Panc1 (cell line): ENCODE measurements at regions not wholly inside any gene's neighbourhood (a gene's known extent, or its start where the extent isn't known, plus 50 kb on each side); places are given as distances from the start of the nearest gene placed in this dataset.

ENCODE experiments used
- POLR2AphosphoS5 ChIP-seq: IDR thresholded peaks from 2 replicates; pipeline ENCODE4 v1.6.1; 2012; ENCODE audit warnings: mild to moderate bottlenecking, low read depth, low read length, moderate library complexity
- TF ChIP-seq, protein P1 (sequence below): fragments of 450-650 bp; IDR thresholded peaks from 2 replicates; pipeline ENCODE4 v1.5.1; 2017; ENCODE audit warnings: mild to moderate bottlenecking
- TF ChIP-seq, protein P2 (sequence below), 2 experiments: IDR thresholded peaks; 2 replicates each; pipeline ENCODE4 v1.6.1; 2011 to 2012; ENCODE audit warnings: low read depth in 2 of 2, control low read depth in 1 of 2, low read length in 1 of 2, mild to moderate bottlenecking in 1 of 2, moderate library complexity in 1 of 2; ENCODE audit not compliant: insufficient read depth in 1 of 2

DNA sequence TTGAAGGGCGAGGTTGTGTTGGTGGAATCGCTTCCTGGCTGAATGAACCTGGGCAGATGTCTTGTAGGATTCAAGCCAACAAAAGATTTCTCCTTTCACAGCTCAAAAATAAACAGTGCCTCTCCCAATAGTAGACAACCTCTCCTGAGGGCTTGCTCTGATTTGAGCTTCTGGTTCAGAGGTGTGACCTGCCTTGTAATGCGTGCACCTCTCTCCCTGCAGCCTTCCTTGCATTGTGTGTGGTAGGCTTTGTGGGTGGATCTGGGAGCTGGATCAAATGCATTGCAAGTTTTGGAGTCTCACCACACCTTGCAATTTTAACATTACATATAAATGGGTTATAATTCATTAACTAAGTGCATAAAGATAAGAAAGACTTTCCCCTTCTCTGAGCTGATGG, 96.9 kb upstream of the PTCH1 start:
- TF ChIP-seq, protein P1, sequence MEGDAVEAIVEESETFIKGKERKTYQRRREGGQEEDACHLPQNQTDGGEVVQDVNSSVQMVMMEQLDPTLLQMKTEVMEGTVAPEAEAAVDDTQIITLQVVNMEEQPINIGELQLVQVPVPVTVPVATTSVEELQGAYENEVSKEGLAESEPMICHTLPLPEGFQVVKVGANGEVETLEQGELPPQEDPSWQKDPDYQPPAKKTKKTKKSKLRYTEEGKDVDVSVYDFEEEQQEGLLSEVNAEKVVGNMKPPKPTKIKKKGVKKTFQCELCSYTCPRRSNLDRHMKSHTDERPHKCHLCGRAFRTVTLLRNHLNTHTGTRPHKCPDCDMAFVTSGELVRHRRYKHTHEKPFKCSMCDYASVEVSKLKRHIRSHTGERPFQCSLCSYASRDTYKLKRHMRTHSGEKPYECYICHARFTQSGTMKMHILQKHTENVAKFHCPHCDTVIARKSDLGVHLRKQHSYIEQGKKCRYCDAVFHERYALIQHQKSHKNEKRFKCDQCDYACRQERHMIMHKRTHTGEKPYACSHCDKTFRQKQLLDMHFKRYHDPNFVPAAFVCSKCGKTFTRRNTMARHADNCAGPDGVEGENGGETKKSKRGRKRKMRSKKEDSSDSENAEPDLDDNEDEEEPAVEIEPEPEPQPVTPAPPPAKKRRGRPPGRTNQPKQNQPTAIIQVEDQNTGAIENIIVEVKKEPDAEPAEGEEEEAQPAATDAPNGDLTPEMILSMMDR = no peak
- TF ChIP-seq, protein P2, sequence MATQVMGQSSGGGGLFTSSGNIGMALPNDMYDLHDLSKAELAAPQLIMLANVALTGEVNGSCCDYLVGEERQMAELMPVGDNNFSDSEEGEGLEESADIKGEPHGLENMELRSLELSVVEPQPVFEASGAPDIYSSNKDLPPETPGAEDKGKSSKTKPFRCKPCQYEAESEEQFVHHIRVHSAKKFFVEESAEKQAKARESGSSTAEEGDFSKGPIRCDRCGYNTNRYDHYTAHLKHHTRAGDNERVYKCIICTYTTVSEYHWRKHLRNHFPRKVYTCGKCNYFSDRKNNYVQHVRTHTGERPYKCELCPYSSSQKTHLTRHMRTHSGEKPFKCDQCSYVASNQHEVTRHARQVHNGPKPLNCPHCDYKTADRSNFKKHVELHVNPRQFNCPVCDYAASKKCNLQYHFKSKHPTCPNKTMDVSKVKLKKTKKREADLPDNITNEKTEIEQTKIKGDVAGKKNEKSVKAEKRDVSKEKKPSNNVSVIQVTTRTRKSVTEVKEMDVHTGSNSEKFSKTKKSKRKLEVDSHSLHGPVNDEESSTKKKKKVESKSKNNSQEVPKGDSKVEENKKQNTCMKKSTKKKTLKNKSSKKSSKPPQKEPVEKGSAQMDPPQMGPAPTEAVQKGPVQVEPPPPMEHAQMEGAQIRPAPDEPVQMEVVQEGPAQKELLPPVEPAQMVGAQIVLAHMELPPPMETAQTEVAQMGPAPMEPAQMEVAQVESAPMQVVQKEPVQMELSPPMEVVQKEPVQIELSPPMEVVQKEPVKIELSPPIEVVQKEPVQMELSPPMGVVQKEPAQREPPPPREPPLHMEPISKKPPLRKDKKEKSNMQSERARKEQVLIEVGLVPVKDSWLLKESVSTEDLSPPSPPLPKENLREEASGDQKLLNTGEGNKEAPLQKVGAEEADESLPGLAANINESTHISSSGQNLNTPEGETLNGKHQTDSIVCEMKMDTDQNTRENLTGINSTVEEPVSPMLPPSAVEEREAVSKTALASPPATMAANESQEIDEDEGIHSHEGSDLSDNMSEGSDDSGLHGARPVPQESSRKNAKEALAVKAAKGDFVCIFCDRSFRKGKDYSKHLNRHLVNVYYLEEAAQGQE (IDR thresholded peaks at IDR 0.05; ENCODE audit: insufficient read depth in 1 of 2, low read depth in 2 of 2, low read length in 1 of 2) = no peak
- no peak for TF ChIP-seq POLR2AphosphoS5
